ENCODE measurements at regions not wholly inside any gene's neighbourhood (a gene's known extent, or its start where the extent isn't known, plus 50 kb on each side); places are given as distances from the start of the nearest gene placed in this dataset.

DNA sequence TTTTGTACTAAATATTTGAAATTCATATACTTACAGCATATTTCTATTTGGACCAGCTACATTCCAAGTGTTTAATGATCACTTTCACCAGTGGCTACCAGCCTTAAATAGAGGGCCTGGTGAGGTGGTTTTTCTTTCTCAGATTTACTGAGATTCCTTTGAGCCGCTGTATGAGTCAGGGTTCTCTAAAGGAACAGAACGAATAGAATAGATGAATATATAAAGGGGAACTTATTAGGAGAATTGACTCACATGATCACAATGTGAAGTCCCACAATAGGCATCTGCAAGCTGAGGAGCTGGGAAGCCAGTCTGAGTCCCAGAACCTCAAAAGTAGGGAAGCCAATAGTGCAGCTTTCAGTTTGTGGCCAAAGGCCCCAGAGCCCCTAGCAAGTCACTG, 146.2 kb upstream of the TLL1 start:
- TF ChIP-seq POLR2AphosphoS5 (IDR thresholded peaks at IDR 0.05; ENCODE audit: borderline replicate concordance, low read depth, low read length) (no peak), FOXP2 (optimal IDR thresholded peaks at IDR 0.05; ENCODE audit: control extremely low read depth, extremely low read length, insufficient read depth) (no peak)
